ENCODE measurements at regions not wholly inside any gene's neighbourhood (a gene's known extent, or its start where the extent isn't known, plus 50 kb on each side); places are given as distances from the start of the nearest gene placed in this dataset.
A peak's percentile ranks its signal among the peaks of the same experiment; 100 is the strongest.

GRCh38 chr1:30064547-30064946, 658.8 kb downstream of the MATN1 start:
- no peaks in the 10 kb centered on the region for H3K36me3 Mint-ChIP-seq (ENCODE audit: low read depth)
- H3K4me1 ChIP-seq (ENCODE audit: control insufficient read depth, insufficient read depth, low read length), result peaks cover 6% of the 10 kb centered on the region
- no peak overlapping the region for H3K4me3 ChIP-seq (ENCODE audit: low read length)
- H3K27ac ChIP-seq (ENCODE audit: low read depth, low read length), result no peak overlapping the region
- H3K4me1 Mint-ChIP-seq, result peaks cover 8% of the 10 kb centered on the region
- TF ChIP-seq CTCF (conservative IDR thresholded peaks at IDR 0.05), result no peak
- H3K27me3 ChIP-seq (ENCODE audit: control insufficient read depth, insufficient read depth, low read length, poor library complexity, severe bottlenecking), result no peaks in the 10 kb centered on the region
- H3K36me3 ChIP-seq (ENCODE audit: control insufficient read depth, insufficient read depth, low read length), result no peaks in the 10 kb centered on the region
- WGBS, 2 experiments (ENCODE audit: insufficient coverage in 1 of 2, insufficient read length in 1 of 2), result 75 to 96% methylated on average over 1 to 2 of the region's 2 CpGs
- DNase-seq, result no peak
- H3K9ac ChIP-seq (ENCODE audit: extremely low read depth, low read length, poor library complexity, severe bottlenecking), result no peak overlapping the region
- no peak overlapping the region for H3K27ac Mint-ChIP-seq
- H3K27me3 Mint-ChIP-seq (ENCODE audit: insufficient read depth), result no peaks in the 10 kb centered on the region
- H3K4me3 Mint-ChIP-seq, result no peak overlapping the region
- no peaks in the 10 kb centered on the region for H3K9me3 ChIP-seq (ENCODE audit: control insufficient read depth, low read length)
- H3K9me3 Mint-ChIP-seq, result no peaks in the 10 kb centered on the region

- Mint-ChIP-seq H3K27ac (no peak overlapping the region), H3K4me3 (no peak overlapping the region), H3K9me3 (no peaks in the 10 kb centered on the region), H3K4me1 (peaks cover 8% of the 10 kb centered on the region), H3K27me3 (ENCODE audit: insufficient read depth) (no peaks in the 10 kb centered on the region), H3K36me3 (ENCODE audit: low read depth) (no peaks in the 10 kb centered on the region)
- Histone ChIP-seq H3K9me3 (ENCODE audit: control insufficient read depth, low read length) (no peaks in the 10 kb centered on the region), H3K27ac (ENCODE audit: low read depth, low read length) (no peak overlapping the region), H3K4me3 (ENCODE audit: low read length) (no peak overlapping the region), H3K36me3 (ENCODE audit: control insufficient read depth, insufficient read depth, low read length) (no peaks in the 10 kb centered on the region), H3K4me1 (ENCODE audit: control insufficient read depth, insufficient read depth, low read length) (peaks cover 6% of the 10 kb centered on the region), H3K9ac (ENCODE audit: extremely low read depth, low read length, poor library complexity, severe bottlenecking) (no peak overlapping the region), H3K27me3 (ENCODE audit: control insufficient read depth, insufficient read depth, low read length, poor library complexity, severe bottlenecking) (no peaks in the 10 kb centered on the region)
- TF ChIP-seq CTCF (conservative IDR thresholded peaks at IDR 0.05), result no peak
- no peak for DNase-seq
- WGBS, 2 experiments (ENCODE audit: insufficient coverage in 1 of 2, insufficient read length in 1 of 2), result 81 to 92% methylated on average over 4 to 7 of the region's 7 CpGs
Observed at GRCh38 chr1:30063621-30064280, 659.6 kb downstream of the MATN1 start.

- H3K36me3 ChIP-seq (ENCODE audit: control insufficient read depth, insufficient read depth, low read length), result no peaks in the 10 kb centered on the region
- Mint-ChIP-seq H3K9me3 (no peaks in the 10 kb centered on the region), H3K27ac (peak overlapping the region; percentile 45), H3K4me1 (peaks cover 11% of the 10 kb centered on the region), H3K36me3 (ENCODE audit: low read depth) (no peaks in the 10 kb centered on the region), H3K27me3 (ENCODE audit: insufficient read depth) (peaks cover 2% of the 10 kb centered on the region), H3K4me3 (no peak overlapping the region)
- DNase-seq, result no peak
- no peak overlapping the region for H3K4me3 ChIP-seq (ENCODE audit: low read length)
- H3K27me3 ChIP-seq (ENCODE audit: control insufficient read depth, insufficient read depth, low read length, poor library complexity, severe bottlenecking), result no peaks in the 10 kb centered on the region
- H3K4me1 ChIP-seq (ENCODE audit: control insufficient read depth, insufficient read depth, low read length), result peaks cover 6% of the 10 kb centered on the region
- TF ChIP-seq CTCF (conservative IDR thresholded peaks at IDR 0.05), result no peak
- H3K9ac ChIP-seq (ENCODE audit: extremely low read depth, low read length, poor library complexity, severe bottlenecking), result no peak overlapping the region
- no peak overlapping the region for H3K27ac ChIP-seq (ENCODE audit: low read depth, low read length)
- no peaks in the 10 kb centered on the region for H3K9me3 ChIP-seq (ENCODE audit: control insufficient read depth, low read length)
- WGBS, 2 experiments (ENCODE audit: insufficient coverage in 1 of 2, insufficient read length in 1 of 2), result 87 to 90% methylated on average over 12 to 13 of the region's 13 CpGs
Observed at GRCh38 chr1:30061292-30062220, 661.8 kb downstream of the MATN1 start.

All from endodermal cell (in vitro differentiated cells).